ENCODE measurements at regions not wholly inside any gene's neighbourhood (a gene's known extent, or its start where the extent isn't known, plus 50 kb on each side); places are given as distances from the start of the nearest gene placed in this dataset.

DNA sequence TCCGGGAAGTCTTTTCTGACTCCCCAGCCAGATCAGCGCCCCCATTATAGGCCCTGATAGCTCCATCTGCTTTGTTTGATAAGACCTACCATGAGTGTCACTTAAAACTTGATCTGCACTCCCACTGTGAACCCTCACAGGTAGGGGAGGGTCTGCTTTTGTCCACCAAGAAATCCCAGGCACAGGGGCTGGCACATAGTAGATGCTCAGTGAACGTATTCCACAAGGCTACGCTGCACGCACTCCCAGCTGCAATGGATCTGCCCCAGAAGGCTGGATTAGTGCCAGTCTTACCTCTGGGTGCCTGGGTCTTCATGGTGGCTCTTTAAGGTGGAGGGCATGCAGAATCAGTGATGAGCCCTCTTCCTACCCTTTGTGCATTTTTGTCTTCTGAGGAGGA is 447.1 kb downstream of the PTPRU start:
- no peak for TF ChIP-seq ZNF782 (CRISPR knock-in tag; IDR thresholded peaks at IDR 0.05; ENCODE audit: borderline replicate concordance)
- no peak for TF ChIP-seq KLF13 (CRISPR knock-in tag; IDR thresholded peaks at IDR 0.05)
- TF ChIP-seq, protein P1, sequence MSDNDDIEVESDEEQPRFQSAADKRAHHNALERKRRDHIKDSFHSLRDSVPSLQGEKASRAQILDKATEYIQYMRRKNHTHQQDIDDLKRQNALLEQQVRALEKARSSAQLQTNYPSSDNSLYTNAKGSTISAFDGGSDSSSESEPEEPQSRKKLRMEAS (IDR thresholded peaks at IDR 0.05) = no peak
- no peak for TF ChIP-seq SIN3A (IDR thresholded peaks at IDR 0.05; ENCODE audit: borderline replicate concordance, low read depth, low read length)
- no peak for TF ChIP-seq TBL1XR1 (IDR thresholded peaks at IDR 0.05; ENCODE audit: borderline replicate concordance, low read length, partially characterized antibody)
- no peak for TF ChIP-seq TFDP1 (CRISPR knock-in tag; IDR thresholded peaks at IDR 0.05; ENCODE audit: borderline replicate concordance)
- no peak for TF ChIP-seq SP1 (IDR thresholded peaks at IDR 0.05)
- TF ChIP-seq SP1 (CRISPR knock-in tag; IDR thresholded peaks at IDR 0.05) = no peak
- TF ChIP-seq ZNF280B (CRISPR knock-in tag; IDR thresholded peaks at IDR 0.05; ENCODE audit: borderline replicate concordance) = no peak
